Breast epithelium (tissue), 4 donors: ENCODE measurements at regions not wholly inside any gene's neighbourhood (a gene's known extent, or its start where the extent isn't known, plus 50 kb on each side); places are given as distances from the start of the nearest gene placed in this dataset.

ENCODE experiments used
- DNase-seq, 2 donors: peaks; one replicate each; pipeline ENCODE4 v3.0.0-alpha.2; 2019; ENCODE audit warnings: low spot score in 2 of 2
- H3K27ac ChIP-seq, 2 donors: fragments of 200-600 bp; sonication (generic) in 1 of 2; one replicate each; pipeline ENCODE4 v1.5.1; 2016 to 2019; ENCODE audit warnings: mild to moderate bottlenecking in 1 of 2
- H3K27me3 ChIP-seq, 2 donors: fragments of 200-600 bp; sonication (generic) in 1 of 2; one replicate each; pipeline versions ENCODE4 v1.5.1 to v1.6.0; 2017 to 2019; ENCODE audit warnings: control low read depth in 1 of 2, mild to moderate bottlenecking in 1 of 2
- H3K36me3 ChIP-seq: fragments of 200-600 bp; one replicate; pipeline ENCODE4 v1.5.1; 2019
- H3K4me1 ChIP-seq, 2 donors: fragments of 200-600 bp; sonication (generic); one replicate each; pipeline ENCODE4 v1.5.1; 2016 to 2019; ENCODE audit warnings: control low read depth in 1 of 2
- H3K4me3 ChIP-seq, 3 donors: fragments of 200-600 bp; sonication (generic); 1 replicate in 2 of 3; 2 replicates in 1 of 3; pipeline ENCODE4 v1.5.1; 2016 to 2019; ENCODE audit warnings: mild to moderate bottlenecking in 3 of 3, moderate library complexity in 2 of 3
- H3K9me3 ChIP-seq, 2 donors: fragments of 200-600 bp; sonication (generic) in 1 of 2; one replicate each; pipeline ENCODE4 v1.5.1; 2016 to 2019; ENCODE audit warnings: control low read depth in 1 of 2
- POLR2A ChIP-seq: fragments of 450-650 bp; IDR thresholded peaks from one replicate; pipeline ENCODE4 v1.6.1; 2016; ENCODE audit warnings: antibody characterized with exemption, mild to moderate bottlenecking, moderate library complexity
- POLR2AphosphoS5 ChIP-seq, 3 donors: sonication (generic); formaldehyde crosslinking; IDR thresholded peaks; one replicate each; pipeline ENCODE4 v1.6.1; 2017; ENCODE audit warnings: antibody characterized with exemption in 3 of 3
- intact Hi-C: fragments of 100-400 bp; cut with DNase I; formaldehyde crosslinking; loops from one replicate; pipeline ENCODE4 v1.15.1; 2023; ENCODE audit warnings: low total_unique reads
- TF ChIP-seq, protein P1 (sequence below), 3 donors: fragments of 450-650 bp; IDR thresholded peaks; one replicate each; pipeline ENCODE4 v1.5.1; 2016 to 2017; ENCODE audit warnings: antibody characterized with exemption in 3 of 3, mild to moderate bottlenecking in 3 of 3, moderate library complexity in 3 of 3

DNA sequence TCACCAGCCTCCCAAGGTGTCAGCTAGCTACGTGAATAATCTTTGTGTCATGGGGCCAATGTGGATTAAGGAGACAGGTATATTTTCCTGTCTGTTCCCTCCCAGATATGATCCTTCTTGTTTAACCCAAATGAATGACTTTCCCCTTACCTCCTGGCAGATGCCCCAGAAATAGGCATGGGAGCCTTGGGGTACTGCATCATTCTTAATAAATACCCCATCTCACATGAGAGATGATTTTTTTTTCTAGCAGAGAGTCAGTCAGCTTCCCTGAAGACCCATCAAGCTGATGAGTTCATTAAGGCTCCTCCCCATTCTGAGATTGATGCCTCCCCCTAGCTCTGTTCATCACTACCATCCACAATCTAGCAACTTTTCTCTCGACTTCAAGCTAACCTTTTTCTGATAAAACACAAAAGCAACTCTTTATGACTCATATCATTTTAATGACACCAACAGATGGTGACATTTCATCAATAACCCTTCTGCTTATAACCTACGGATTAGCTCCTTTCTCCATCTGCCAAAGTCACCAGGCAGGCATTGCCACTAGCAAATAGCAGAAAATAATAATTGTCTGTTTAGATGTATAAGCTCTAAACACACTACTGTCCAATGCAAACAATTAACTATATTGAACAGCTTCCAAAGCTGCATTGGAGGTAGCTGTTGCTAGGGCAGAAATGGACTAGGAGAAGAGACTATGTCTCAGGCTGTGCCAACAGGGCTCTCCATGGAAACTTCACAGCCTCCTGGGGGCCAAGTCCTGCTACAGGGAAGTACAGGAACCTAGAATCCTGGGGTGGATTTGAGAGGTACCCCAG lies 143.7 kb downstream of the ACER2 start:
- H3K9me3 ChIP-seq, result no peaks in the 10 kb centered on the region
- TF ChIP-seq POLR2AphosphoS5 (IDR thresholded peaks at IDR 0.05) (no peak), POLR2A (no peak)
- TF ChIP-seq, protein P1, sequence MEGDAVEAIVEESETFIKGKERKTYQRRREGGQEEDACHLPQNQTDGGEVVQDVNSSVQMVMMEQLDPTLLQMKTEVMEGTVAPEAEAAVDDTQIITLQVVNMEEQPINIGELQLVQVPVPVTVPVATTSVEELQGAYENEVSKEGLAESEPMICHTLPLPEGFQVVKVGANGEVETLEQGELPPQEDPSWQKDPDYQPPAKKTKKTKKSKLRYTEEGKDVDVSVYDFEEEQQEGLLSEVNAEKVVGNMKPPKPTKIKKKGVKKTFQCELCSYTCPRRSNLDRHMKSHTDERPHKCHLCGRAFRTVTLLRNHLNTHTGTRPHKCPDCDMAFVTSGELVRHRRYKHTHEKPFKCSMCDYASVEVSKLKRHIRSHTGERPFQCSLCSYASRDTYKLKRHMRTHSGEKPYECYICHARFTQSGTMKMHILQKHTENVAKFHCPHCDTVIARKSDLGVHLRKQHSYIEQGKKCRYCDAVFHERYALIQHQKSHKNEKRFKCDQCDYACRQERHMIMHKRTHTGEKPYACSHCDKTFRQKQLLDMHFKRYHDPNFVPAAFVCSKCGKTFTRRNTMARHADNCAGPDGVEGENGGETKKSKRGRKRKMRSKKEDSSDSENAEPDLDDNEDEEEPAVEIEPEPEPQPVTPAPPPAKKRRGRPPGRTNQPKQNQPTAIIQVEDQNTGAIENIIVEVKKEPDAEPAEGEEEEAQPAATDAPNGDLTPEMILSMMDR (IDR thresholded peaks at IDR 0.05), result no peak
- H3K4me1 ChIP-seq, result no peaks in the 10 kb centered on the region
- no peaks in the 10 kb centered on the region for H3K36me3 ChIP-seq
- no peak for DNase-seq
- no peak overlapping the region for H3K4me3 ChIP-seq
- intact Hi-C loops, result no loop called here
- no peak overlapping the region for H3K27ac ChIP-seq
- H3K27me3 ChIP-seq, result no peaks in the 10 kb centered on the region

DNA sequence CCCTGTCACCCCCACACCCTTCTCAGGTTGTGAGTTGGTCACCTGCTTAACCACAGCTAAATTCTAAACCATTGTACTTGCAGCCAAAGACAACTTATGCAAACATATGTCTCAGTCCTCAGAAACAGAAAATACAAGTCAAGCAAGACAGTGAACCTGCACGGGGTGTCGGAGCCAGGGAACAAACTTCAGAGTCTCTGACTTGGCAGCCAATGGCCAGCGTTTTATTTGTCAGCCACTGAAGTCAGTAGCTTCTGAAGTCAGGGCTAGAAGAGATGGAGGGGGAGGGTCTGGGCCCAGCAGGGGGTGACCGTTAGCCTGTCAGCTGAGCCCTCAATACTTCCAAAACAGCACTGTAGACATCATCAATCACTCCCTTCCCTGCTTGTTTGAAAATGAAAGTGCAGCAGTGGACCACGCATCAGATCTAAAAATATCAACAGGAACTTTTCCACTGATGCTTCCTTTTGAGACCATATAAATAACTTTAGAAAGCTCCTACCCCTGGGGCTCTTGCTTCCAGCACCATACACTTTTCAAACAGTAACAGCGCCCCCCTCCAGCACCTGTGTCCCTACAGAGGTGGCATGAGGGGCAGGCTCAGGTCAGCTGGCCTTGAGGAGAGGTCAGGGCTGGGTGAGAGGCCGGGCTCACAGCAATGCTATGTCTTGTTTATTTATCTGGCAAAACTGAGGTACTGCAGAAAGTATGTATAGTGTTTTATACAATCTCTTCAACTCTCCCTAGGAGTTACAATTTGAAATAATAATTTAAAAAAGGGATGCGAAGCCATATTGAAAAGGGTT lies 142.5 kb downstream of the ACER2 start:
- peak overlapping the region in 1 of 3 donors; percentile 34 for H3K4me3 ChIP-seq
- intact Hi-C loops, result no loop called here
- H3K9me3 ChIP-seq, result no peaks in the 10 kb centered on the region
- no peaks in the 10 kb centered on the region for H3K36me3 ChIP-seq
- no peaks in the 10 kb centered on the region for H3K27me3 ChIP-seq
- TF ChIP-seq POLR2AphosphoS5 (IDR thresholded peaks at IDR 0.05), result no peak
- TF ChIP-seq POLR2A, result no peak
- TF ChIP-seq, protein P1 (IDR thresholded peaks at IDR 0.05), result no peak
- DNase-seq, result no peak
- no peak overlapping the region for H3K27ac ChIP-seq
- H3K4me1 ChIP-seq, result no peaks in the 10 kb centered on the region

DNA sequence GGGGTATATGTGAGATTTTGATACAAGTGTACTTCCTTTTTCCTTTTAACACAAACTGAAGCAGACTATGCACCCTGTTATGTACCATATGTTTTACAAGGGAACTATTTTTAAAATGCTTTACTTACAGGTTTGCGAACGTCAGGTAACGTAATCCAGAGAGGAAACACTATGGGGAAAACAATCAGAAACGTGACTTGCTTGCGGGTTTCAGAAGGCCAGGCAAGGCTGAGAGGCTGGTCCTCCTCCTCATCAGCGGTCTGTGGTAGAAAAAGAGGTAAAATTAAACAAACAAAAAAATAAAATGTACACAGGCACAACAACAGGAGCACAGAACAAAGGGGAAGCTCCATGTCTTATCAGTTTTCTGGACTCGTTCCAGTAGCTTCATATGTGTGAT lies 141.2 kb downstream of the ACER2 start:
- Histone ChIP-seq H3K36me3 (no peaks in the 10 kb centered on the region), H3K27me3 (no peaks in the 10 kb centered on the region), H3K27ac (no peak overlapping the region), H3K4me1 (no peaks in the 10 kb centered on the region), H3K9me3 (peaks cover 0 to 3% of the 10 kb centered on the region in 2 donors), H3K4me3 (no peak overlapping the region)
- intact Hi-C loops, result no loop called here
- TF ChIP-seq, protein P1 (IDR thresholded peaks at IDR 0.05), result no peak
- TF ChIP-seq POLR2AphosphoS5 (IDR thresholded peaks at IDR 0.05) (no peak), POLR2A (no peak)
- no peak for DNase-seq

DNA sequence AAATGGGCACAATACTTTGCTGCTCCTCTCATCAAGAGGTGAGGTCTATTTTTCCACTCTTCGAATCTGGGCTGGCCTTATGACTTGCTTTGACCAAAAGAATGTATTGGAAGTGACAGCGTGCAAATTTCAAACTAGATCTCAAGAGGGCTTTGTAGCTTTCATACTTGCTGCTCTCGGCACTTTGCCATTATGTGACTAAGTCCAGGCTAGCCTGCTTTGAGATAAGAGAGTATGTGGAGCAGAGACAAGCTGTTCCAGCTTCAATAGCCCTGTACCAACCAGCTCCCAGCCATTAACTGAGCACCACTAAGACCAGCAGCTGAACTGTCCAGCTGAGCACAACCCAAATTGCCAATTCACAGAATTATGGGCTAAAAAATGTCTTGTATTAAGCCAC lies 124.6 kb downstream of the ACER2 start:
- Histone ChIP-seq H3K9me3 (no peaks in the 10 kb centered on the region), H3K36me3 (no peaks in the 10 kb centered on the region), H3K4me1 (no peaks in the 10 kb centered on the region), H3K27me3 (no peaks in the 10 kb centered on the region), H3K4me3 (no peak overlapping the region), H3K27ac (no peak overlapping the region)
- intact Hi-C loops, result no loop called here
- no peak for DNase-seq
- no peak for TF ChIP-seq POLR2AphosphoS5 (IDR thresholded peaks at IDR 0.05)
- TF ChIP-seq, protein P1 (IDR thresholded peaks at IDR 0.05), result no peak
- no peak for TF ChIP-seq POLR2A

DNA sequence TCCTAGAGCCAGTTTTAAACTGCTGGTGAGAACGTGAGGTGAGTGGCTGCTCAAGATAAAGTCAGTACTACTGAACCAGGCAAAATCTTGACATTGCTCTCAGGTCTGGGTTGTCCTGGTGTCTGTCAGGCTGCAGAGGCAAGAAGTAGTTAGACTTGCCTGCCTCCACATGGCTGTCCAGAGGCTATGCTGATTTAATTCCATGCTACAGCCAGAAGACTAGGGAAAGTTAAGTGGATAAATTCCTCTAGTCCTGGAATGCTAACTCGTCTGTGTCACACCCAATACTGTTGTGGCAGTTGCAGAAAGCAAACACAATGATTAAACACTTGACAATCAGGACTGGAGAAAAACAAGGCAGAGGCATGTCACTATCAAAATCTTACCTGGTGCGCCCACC lies 118.9 kb downstream of the ACER2 start:
- no peaks in the 10 kb centered on the region for H3K27me3 ChIP-seq
- TF ChIP-seq POLR2A (no peak), POLR2AphosphoS5 (IDR thresholded peaks at IDR 0.05) (no peak)
- TF ChIP-seq, protein P1 (IDR thresholded peaks at IDR 0.05), result no peak
- no peak overlapping the region for H3K27ac ChIP-seq
- no peak overlapping the region for H3K4me3 ChIP-seq
- H3K9me3 ChIP-seq, result no peaks in the 10 kb centered on the region
- H3K36me3 ChIP-seq, result no peaks in the 10 kb centered on the region
- intact Hi-C loops, result no loop called here
- DNase-seq, result no peak
- H3K4me1 ChIP-seq, result no peaks in the 10 kb centered on the region
